HPDE6-E6E7 (cell line): ENCODE measurements at regions not wholly inside any gene's neighbourhood (a gene's known extent, or its start where the extent isn't known, plus 50 kb on each side); places are given as distances from the start of the nearest gene placed in this dataset.
A peak's percentile ranks its signal among the peaks of the same experiment; 100 is the strongest.

ENCODE experiments used
- DNase-seq: peaks from one replicate; pipeline ENCODE4 v3.0.0; 2011; ENCODE audit warnings: missing footprints; ENCODE audit errors: extremely low spot score

DNA sequence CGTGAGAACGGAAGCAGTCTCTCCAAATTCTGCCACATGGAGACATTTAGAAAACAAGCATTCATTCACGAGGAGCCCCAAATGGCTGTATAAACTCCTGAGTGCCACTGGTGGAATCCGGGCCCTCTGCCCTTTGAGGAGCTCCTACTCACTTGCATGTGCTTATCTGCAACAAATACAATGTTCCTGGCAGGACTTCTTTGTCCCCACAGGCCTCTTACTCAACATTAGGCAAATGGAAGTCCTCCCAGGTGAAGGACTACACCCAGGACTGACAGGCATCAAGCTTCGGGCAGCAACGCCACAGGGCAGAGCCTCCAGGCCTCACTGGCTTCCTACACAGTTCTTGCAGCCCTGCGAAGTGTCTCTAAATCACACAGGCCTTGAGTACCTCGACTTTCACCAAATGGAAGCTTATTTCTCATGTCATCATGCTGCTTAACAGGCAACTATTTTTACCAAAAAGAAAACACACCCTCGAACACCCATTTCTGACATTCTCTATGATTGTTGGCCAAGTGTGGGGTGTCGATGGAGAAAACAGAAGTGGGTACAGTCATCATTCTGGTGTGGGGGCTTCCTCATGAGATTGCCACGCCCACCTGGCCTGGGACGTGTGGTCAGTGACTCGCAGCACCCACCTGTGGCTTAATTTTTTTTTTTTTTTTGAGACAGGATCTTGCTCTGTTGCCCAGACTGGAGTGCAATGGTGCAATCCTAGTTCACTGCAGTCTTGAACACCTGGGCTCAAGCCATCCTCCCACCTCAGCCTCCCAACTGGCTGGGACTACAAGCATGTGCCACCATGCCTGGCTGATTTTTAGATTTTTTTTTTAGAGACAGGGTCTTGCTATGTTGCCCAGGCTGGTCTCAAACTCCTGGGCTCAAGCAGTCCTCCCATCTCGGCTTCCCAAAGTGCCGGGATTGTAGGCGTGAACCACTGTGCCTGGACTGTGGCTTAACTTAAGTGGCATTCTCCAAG is 186.8 kb upstream of the GLI2 start:
- DNase-seq, result no peak

GRCh38 chr2:120549841-120550240 is 185.8 kb upstream of the GLI2 start:
- no peak for DNase-seq

DNA sequence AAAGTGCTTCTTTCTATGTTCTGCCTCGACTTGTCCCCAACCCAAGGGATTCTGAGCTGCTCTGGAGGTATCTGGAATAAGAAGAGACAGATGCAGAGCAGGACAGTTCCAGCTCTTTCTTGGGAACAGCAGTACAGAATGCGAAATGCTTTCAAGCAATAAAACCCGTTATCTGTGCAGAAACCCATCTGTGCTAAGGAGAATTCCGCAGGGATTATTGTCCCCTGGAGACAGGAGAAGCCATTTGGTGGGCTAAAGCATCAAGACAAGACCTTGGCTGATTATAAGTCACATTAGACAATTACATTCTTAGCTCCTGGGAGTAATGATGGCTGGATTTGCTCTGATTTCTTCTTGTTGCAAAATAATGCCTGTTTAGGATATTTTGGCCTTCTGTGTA is 185.4 kb upstream of the GLI2 start:
- DNase-seq, result no peak

GRCh38 chr2:120550893-120551446 is 184.7 kb upstream of the GLI2 start:
- DNase-seq, result no peak

DNA sequence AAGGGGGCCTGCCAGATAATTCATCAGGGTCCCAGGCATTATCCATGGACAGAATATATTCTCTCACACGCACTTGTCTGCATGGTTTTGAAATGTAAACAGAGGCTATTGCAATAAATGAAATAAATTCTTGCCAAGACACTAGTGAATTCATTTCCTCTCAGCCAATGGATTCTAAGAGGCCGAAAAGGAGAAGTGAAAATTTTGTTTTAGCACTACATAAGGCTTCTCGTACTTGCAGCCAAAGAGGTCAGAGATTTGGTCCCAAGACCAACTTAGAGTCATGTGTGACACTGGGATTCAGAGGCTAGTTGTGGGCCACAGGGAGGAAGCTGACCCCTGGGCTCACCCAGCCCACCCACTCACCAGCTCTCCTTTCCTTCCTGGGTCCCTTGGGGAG is 184.1 kb upstream of the GLI2 start:
- no peak for DNase-seq

- no peak for DNase-seq
Measured at GRCh38 chr2:120552079-120552478, 183.6 kb upstream of the GLI2 start.

DNA sequence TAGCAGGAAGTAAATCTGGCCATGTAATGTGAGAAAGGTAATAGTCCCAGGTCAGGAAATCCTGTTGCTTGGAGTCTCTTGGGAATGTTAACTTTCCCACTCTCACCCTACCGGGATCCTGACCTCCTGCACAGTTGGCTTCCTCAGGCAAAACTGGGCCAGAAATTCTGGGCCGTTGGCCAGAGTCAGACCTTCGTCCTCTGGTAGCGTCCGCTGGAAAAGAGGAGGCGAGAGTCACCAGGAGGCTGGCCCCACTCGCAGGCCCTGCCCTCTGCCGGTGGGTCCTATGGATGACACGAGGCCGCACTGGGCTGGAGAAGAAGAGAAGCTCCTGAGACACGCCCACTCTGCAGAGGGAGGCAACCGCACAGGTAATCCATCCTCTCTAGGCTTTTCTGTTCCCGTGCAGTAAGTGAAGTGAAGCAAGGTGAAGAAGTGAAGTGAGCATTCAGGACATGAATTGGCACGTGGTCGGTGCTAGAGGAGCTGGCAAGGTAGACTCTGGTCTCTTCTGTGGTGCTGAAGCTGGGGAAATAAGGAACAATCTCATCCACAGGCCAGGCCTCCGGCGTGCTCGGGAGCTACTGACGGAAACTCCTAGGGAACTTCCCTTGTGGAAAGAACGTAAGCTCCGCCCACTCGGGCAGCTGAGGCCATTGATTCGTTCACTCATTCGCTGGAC is 182.7 kb upstream of the GLI2 start:
- DNase-seq, result peak; percentile 94

DNA sequence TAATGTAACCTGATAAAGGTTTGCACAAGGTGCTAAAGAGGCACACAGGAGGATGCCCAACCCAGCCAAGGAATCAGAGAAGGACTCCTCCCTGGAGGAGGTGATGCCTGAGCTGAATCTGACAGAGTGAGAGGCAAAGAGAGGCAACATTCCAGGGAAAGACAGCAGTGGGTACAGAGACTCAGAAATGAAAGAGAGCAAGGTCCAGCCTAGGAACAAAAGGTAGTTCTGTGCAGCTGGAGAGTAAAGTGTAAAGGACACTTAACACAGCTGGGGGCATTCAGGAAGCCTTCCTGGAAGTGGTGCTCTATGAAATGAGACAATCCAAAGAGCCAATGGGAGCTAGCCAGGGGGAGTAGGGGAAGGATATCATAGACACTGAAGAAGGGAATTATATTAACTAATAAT is 181.0 kb upstream of the GLI2 start:
- no peak for DNase-seq

DNA sequence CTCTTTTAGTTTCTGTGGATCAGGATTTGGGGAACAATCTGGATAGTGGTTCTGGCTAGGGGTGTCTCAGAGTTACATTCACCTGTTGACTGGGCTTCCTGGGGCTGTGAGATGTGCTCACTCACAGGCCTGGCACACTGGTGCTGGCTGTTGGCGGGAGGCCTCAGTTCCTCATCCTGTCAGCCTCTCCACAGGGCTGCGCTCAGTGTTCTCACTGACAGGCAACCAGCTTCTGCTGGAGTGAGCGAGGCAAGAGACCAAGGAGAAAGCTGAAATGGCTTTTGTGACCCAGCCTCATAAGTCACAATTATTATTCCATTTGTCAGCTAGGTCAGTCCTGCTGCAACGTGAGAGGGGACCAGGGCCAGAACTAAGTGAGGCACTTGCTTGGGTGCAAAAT is 180.6 kb upstream of the GLI2 start:
- no peak for DNase-seq

DNA sequence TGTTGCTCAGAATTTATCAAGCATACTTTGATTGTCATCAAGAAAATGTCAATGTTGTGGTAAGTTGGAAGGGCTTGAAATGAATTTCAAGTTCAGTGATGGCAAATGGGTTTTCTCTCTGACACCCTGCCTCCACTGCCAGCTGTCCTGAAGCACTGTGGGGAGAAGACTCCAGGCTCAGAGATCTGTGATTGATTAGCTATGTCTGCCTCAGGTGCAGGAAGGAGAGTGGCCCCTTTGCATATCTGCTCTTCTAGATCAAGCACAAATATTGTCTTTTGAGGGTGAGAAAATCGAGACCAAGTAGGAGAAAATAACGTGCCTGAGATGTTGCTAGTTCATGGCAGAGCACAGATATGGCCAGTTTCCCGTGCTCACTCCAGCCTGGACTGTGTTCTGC is 178.8 kb upstream of the GLI2 start:
- no peak for DNase-seq

DNA sequence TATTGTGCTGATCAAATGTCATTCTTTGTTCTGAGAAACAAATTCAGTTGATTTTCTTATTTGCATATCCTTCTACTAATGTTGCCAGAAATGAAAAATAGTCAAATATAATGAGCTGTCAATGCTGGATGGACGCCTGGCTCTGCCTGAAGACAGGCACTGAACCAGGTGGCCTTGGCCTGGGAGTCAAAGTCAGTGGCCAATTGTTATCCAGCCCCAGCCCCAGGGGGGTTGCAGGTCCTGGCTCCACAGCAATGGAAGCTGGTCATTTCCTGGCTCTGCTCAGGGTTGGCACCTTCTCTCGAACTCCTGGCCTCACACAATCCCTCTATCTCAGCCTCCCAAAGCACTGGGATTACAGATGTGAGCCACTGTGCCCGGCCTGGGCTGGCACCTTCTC is 176.8 kb upstream of the GLI2 start:
- no peak for DNase-seq

GRCh38 chr2:120559401-120559800 is 176.3 kb upstream of the GLI2 start:
- no peak for DNase-seq

DNA sequence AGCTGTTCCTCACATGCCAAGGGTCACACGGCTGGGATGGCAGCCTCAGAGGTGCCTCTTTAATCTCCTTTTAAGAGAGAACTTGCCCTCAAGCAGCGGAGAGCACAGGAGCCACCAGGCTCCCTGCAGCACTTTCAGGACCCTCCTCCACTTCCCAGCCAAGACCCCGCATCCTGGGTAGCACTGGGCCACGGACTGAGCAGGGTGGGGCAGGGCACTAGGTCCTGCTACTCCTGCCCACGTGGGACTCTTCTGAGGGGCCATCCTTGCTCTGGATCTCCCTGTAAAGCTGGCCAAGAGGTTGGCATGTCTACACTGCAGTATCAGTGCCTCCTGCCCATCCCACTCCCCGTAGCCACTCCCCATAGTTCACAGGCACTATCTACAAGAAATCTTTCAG is 175.3 kb upstream of the GLI2 start:
- DNase-seq, result no peak

- no peak for DNase-seq
Measured at GRCh38 chr2:120561379-120562035, 174.2 kb upstream of the GLI2 start.

- no peak for DNase-seq
Measured at GRCh38 chr2:120562218-120563005, 173.3 kb upstream of the GLI2 start.

DNA sequence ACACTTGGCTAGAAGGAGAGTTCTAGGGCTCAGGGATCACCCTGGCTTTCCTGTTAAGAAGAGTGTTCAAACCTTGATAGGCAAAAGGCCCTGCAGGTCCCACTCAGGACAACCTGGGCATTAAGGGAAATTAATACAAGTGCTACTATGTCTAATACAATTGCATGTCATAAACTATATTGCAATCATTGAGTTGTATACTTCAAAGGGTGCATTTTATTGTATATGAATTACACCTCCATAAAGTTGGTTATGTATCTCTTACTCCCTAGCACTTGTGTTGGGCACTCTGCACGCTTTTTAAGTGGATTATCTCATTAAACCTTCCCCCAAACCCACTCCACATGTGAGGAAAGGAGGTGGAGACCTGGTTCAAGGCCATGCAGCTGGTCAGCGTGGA is 172.1 kb upstream of the GLI2 start:
- no peak for DNase-seq

DNA sequence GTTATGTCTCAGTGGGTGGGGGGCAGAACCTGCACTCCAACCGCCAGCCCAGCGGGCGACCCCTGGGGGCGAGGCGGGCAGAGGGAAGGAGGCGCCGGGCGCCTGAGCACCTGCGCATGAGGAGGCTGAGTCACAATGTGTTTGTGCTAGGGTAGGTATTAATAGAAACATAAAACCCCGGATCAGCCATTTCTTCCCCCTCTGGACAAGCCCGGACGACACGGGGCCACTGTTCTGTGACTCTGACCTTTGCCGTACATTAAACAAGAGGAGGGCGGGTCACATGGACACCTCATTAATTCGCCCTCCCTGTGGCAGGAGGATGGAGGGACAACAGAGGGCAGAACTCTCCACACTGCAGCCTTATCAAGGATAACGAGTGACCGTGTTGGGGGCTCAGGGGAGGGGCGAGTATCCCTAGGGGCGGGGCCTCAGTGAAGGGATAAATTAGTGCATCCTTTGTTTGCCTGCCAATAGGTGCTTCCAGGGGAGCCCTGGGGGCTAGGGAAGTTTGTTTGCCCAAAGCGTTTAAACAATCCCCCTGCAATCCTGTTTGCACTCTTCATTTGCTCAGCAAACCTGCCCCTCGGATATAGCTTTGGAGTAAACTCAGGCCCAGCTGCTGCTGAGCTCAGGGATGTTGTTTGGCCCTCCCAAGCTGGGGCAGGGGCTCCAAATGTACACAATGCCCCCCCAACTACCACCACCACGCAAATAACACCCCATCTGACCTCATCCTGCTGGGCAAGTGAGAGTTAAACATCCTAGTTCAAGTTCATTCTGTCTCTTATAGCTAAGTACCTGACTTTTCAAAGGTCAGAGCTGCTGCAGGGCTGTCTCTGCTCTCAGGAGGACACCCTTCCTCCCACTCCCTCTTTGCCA is 171.2 kb upstream of the GLI2 start:
- peak; percentile 60 for DNase-seq

GRCh38 chr2:120565095-120565460 is 170.6 kb upstream of the GLI2 start:
- DNase-seq, result no peak

DNA sequence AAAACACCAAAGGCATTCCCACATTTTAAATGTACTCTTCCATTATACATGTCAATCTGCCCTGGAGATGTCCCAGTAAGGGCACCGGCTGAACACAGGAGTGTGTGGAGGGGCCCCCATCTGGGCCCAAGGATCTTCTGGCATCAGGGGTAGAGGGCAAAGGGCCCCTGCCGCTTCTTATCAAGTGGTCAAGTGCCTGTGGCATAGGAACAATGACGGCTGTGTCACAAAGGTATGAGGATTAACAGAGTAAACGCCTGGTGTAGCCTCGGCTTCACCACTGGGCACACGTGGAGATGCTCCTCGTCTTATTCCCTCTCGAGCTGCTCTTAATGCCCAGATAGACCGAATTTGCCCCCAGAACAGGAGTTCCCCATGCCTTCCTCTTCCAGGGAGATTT is 169.7 kb upstream of the GLI2 start:
- DNase-seq, result no peak

DNA sequence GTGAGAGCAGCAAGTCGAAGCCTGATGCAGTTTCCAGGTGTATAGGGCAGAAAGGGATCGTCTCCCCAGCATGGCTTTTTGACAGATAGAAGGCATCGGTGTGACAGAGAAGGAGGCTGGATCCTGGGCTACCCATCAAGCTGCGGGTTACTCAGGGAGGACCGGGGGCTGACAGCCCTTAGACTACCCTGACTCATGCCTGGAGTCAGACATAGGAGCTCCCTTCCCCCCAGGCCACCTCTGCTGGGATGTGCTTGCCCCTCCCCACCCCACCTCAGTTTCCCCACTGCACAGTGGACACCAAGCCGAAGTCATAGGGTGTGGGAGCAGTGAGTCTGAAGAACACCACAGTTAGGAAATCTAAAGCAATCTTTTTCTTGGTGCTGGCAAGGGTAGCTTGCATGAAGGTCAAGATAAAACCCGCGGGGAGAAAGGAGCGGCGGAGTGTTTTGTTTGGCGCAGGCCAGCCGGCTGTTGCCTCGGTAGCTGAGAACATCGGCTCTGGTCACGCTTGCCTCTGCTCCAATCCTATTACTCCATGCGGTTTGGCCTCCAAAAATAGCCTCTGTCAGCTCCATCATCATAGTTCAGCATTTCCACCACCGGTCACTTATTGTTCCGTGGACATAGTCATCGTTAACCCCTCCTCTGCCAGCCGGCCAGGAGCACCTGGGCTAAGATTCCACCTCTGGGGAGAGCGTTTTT is 169.2 kb upstream of the GLI2 start:
- no peak for DNase-seq
